Kidney capillary endothelial cell (primary cell): ENCODE measurements at regions not wholly inside any gene's neighbourhood (a gene's known extent, or its start where the extent isn't known, plus 50 kb on each side); places are given as distances from the start of the nearest gene placed in this dataset.

Experiments
- DNase-seq: peaks from one replicate; pipeline ENCODE4 v3.0.0-alpha.2; 2018; ENCODE audit warnings: low spot score

GRCh38 chr3:94258851-94259250, 196.0 kb downstream of the NSUN3 start:
- DNase-seq = no peak

- no peak for DNase-seq
These were observed 196.4 kb downstream of the NSUN3 start for GRCh38 chr3:94259291-94259690.

- DNase-seq = no peak
These were observed 206.9 kb downstream of the NSUN3 start for GRCh38 chr3:94269763-94270162.

GRCh38 chr3:94272016-94272415, 209.2 kb downstream of the NSUN3 start:
- no peak for DNase-seq

- no peak for DNase-seq
These were observed 218.1 kb downstream of the NSUN3 start for GRCh38 chr3:94280958-94281357.

GRCh38 chr3:94285872-94286271, 223.0 kb downstream of the NSUN3 start:
- no peak for DNase-seq

- no peak for DNase-seq
These were observed 228.8 kb downstream of the NSUN3 start for GRCh38 chr3:94291686-94292085.

GRCh38 chr3:94292151-94292550, 229.3 kb downstream of the NSUN3 start:
- no peak for DNase-seq

GRCh38 chr3:94293793-94294195, 230.9 kb downstream of the NSUN3 start:
- no peak for DNase-seq

GRCh38 chr3:94294806-94295205, 231.9 kb downstream of the NSUN3 start:
- DNase-seq = no peak

GRCh38 chr3:94299716-94300115, 236.9 kb downstream of the NSUN3 start:
- DNase-seq = no peak

GRCh38 chr3:94301366-94301765, 238.5 kb downstream of the NSUN3 start:
- no peak for DNase-seq

GRCh38 chr3:94303266-94303665, 240.4 kb downstream of the NSUN3 start:
- no peak for DNase-seq

GRCh38 chr3:94303897-94304296, 241.0 kb downstream of the NSUN3 start:
- no peak for DNase-seq

GRCh38 chr3:94304954-94305353, 242.1 kb downstream of the NSUN3 start:
- no peak for DNase-seq

- DNase-seq = no peak
These were observed 243.2 kb downstream of the NSUN3 start for GRCh38 chr3:94305835-94306611.

GRCh38 chr3:94307588-94307987, 244.7 kb downstream of the NSUN3 start:
- no peak for DNase-seq

- no peak for DNase-seq
These were observed 245.9 kb downstream of the NSUN3 start for GRCh38 chr3:94308767-94309166.

- DNase-seq = no peak
These were observed 247.7 kb downstream of the NSUN3 start for GRCh38 chr3:94310341-94311135.

GRCh38 chr3:94311651-94312050, 248.8 kb downstream of the NSUN3 start:
- DNase-seq = no peak

- DNase-seq = no peak
These were observed 251.5 kb downstream of the NSUN3 start for GRCh38 chr3:94314218-94314883.

GRCh38 chr3:94317017-94317416, 254.2 kb downstream of the NSUN3 start:
- no peak for DNase-seq

- DNase-seq = no peak
These were observed 260.7 kb downstream of the NSUN3 start for GRCh38 chr3:94323596-94323995.
